ENCODE measurements at regions not wholly inside any gene's neighbourhood (a gene's known extent, or its start where the extent isn't known, plus 50 kb on each side); places are given as distances from the start of the nearest gene placed in this dataset.

DNA sequence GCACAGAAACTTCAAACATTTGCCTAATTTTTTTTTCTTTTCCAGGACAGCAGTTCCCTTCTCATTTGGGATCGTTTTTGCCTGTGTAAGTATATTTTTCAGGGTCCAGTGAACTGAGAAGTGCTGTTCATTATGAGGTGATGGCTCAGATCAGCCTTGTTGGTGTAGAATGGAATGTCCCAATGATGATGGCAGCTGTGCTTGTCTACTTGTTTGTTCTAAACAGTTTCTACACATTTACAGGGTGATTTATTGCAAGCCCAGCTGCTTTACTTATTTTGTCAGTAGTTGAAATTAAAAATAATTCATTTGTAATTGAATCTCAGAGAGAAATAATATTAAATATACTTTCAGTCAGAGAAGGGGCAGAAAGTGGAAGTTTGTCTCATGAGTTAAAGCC, 337.6 kb upstream of the SEMA6A start:
- no peak for ATAC-seq

DNA sequence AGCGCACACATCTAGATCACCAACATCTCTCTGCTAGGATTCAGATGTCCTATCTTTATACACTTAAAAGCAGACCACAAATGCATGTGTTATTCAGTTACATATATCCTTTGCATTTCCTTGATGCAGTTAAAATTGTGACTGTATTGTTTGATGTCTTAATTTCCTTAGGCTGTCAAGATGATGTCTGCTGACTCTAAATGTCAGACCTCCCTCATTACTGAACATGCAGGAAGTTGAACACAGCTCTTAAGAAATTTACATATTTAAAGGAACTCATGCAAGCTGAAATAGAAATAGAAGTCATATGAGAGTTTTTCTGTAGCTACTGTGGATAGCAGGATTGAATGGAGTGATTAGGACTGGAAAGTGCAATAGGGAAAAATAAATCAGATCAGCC, 336.5 kb upstream of the SEMA6A start:
- DNase-seq (ENCODE audit: low spot score in 2 of 2) (no peak), ATAC-seq (no peak)
- Mint-ChIP-seq H3K9me3 (peaks cover 4 to 10% of the 10 kb centered on the region in 2 donors), H3K27ac (no peak overlapping the region), H3K36me3 (no peaks in the 10 kb centered on the region)

More for the DNA sequence above, 337.6 kb upstream of the SEMA6A start:
- no peak for DNase-seq (ENCODE audit: low spot score in 2 of 2)
- no peaks in the 10 kb centered on the region for H3K36me3 Mint-ChIP-seq
- peaks cover 4 to 10% of the 10 kb centered on the region in 2 donors for H3K9me3 Mint-ChIP-seq
- no peak overlapping the region for H3K27ac Mint-ChIP-seq

DNA sequence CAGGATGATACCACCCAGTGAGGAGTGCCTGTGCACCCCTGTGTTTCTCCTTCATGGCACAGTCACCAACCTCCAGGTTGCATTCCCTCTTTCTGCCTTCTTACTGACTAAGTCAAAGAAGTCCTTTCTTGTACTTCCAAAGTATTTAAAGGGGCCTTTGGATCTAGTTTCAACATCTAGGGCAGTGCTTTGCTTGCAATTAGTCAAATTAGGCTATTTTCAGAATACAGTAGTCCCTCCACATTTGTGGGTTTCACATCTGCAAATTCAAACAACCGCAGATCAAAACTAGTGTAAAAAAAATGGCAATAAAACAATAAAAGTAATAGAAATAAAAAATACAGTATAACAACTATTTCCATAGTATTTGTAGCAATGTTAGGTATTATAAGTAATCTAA, 333.9 kb upstream of the SEMA6A start:
- ATAC-seq, result no peak
- H3K36me3 Mint-ChIP-seq, result no peaks in the 10 kb centered on the region
- H3K9me3 Mint-ChIP-seq, result peaks cover 4 to 8% of the 10 kb centered on the region in 2 donors
- DNase-seq (ENCODE audit: low spot score in 2 of 2), result no peak
- H3K27ac Mint-ChIP-seq, result no peak overlapping the region

DNA sequence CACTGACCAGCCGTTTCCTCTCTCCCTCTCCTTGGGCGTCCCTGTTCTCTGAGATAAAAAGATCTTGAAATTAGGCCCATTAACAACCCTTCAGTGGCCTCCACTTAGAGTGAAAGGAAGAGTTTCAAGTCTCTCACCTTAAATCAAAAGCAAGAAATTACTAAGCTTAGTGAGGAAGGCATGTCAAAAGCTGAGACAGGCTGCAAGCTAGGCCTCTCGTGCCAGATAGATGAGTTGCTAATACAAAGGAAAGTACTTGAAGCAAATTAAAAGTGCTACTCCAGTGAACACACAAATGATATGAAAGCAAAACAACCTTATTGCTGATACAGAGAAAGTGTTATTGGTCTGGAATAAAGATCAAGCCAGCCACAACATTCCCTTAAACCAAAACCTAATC, 331.3 kb upstream of the SEMA6A start:
- DNase-seq (ENCODE audit: low spot score in 2 of 2) (no peak), ATAC-seq (no peak)
- H3K27ac Mint-ChIP-seq, result no peak overlapping the region
- H3K36me3 Mint-ChIP-seq, result no peaks in the 10 kb centered on the region
- peaks cover 0 to 7% of the 10 kb centered on the region in 2 donors for H3K9me3 Mint-ChIP-seq

DNA sequence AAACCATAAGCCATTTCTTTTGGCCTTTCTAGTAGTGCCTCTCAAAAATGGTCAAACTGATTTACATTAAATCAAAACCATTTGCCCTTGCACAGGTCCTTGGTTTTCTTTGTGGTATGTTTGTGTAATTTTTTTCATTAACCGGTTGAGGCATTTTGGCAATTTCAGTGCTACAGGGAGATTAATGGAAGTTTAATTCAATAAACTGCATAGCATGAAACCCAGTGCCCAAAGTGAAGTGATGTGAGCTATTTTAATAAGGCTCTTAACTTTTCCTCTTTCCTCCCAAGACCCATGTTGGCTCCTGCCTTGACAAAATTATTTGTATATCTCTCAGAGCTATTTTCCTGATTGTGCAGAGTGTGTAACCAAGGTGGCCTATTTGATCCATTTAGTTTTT, 326.2 kb upstream of the SEMA6A start:
- Mint-ChIP-seq H3K27ac (no peak overlapping the region), H3K9me3 (peaks cover 0 to 7% of the 10 kb centered on the region in 2 donors), H3K36me3 (no peaks in the 10 kb centered on the region)
- no peak for DNase-seq (ENCODE audit: low spot score in 2 of 2)
- ATAC-seq, result no peak

DNA sequence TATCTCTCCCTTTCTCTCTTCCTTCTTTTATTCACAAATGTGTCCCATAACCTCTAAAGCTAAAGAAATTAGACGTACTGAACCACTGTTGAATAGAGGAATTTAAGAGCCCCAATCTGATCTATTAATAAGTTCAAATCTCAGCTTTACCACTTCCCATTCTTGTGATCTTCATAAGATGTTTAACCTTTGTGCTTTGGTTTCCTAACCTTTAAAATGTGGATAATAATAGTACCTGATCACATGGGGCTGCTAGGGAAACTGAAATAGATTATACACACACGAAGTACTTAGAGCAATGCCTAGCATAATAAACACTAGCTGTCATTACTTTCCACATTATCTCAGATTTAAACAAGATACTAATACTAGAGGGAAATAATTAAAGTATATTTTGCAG, 324.3 kb upstream of the SEMA6A start:
- Mint-ChIP-seq H3K9me3 (peaks cover 0 to 7% of the 10 kb centered on the region in 2 donors), H3K27ac (no peak overlapping the region), H3K36me3 (no peaks in the 10 kb centered on the region)
- DNase-seq (ENCODE audit: low spot score in 2 of 2), result no peak
- ATAC-seq, result no peak

DNA sequence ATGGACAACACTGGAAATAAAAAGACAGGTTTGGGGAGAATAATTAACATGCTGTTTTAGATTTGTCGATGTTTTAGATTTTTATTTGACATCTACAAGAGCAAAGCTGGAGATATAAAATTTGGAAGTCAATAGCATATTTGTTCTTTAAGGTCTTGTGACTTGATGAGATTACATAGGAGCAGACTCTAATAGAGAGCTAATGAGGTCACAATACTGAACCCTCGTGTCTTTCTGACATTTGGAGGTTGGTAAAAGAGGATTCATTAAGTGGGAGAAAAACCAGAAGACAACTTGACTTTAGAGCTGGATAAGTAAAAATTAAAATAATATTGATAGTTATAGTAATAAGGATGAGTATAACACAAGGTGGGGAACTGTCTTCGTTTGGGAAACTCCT, 322.7 kb upstream of the SEMA6A start:
- H3K9me3 Mint-ChIP-seq, result peaks cover 0 to 7% of the 10 kb centered on the region in 2 donors
- no peak overlapping the region for H3K27ac Mint-ChIP-seq
- DNase-seq (ENCODE audit: low spot score in 2 of 2), result no peak
- ATAC-seq, result no peak
- no peaks in the 10 kb centered on the region for H3K36me3 Mint-ChIP-seq

DNA sequence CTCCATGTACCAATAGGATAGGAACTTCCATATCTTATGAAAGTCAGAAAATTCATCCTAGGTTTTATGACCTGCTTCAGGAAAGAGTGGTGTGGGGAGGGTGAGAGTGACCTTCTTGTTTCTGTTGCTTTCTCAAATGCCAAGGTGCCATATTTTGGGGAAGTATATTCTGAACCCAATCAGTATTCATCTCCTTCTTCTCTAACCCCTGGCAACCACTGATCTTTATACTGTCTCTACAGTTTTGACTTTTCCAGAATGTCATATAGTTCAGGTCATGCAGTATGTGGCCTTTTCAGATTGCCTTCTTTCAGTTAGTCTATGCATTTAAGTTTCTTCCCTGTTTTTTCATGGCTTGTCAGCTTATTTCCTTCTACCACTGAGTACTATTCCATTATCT, 321.4 kb upstream of the SEMA6A start:
- DNase-seq (ENCODE audit: low spot score in 2 of 2) (no peak), ATAC-seq (no peak)
- no peaks in the 10 kb centered on the region for H3K36me3 Mint-ChIP-seq
- peaks cover 0 to 3% of the 10 kb centered on the region in 2 donors for H3K9me3 Mint-ChIP-seq
- no peak overlapping the region for H3K27ac Mint-ChIP-seq

DNA sequence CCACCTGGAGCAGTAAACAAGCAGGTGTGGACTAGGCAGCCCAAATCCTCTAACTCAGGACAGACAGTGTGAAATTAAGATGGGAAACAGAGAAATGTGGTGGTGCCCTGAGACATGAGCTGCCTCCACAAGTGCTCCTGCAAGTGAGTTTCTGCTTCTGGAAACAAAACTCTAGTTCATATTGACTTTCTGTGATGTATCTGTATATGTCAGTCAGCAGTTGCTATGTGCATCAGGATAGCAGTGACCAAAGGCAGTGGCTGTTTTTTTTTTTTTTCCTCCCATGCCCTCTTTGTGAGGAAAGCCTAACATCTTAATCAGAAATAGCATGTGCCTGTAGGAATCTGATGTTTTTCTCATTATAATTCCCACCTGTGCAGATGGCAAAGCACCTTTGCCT, 318.4 kb upstream of the SEMA6A start:
- no peak for ATAC-seq
- H3K27ac Mint-ChIP-seq, result no peak overlapping the region
- no peak for DNase-seq (ENCODE audit: low spot score in 2 of 2)
- peaks cover 0 to 3% of the 10 kb centered on the region in 2 donors for H3K9me3 Mint-ChIP-seq
- H3K36me3 Mint-ChIP-seq, result no peaks in the 10 kb centered on the region

DNA sequence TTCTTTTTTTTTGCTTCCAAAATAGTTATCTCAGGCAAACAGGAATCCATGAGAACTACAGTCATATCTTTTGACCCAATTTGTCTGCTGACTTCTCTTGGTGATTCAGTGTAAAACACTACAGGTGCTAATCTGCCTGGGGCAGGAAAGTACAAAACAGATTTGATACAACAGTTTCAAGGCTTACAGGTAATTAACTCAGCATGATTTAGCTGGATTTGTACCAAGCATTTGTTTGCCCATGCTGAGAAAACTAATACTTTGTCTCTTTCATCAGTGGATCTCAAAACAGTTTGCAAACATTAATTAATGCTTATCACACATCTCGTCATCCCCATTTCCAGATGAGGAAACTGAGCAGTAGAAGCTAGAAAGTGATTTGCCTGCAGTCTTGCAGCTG, 312.5 kb upstream of the SEMA6A start:
- no peak for DNase-seq (ENCODE audit: low spot score in 2 of 2)
- Mint-ChIP-seq H3K36me3 (no peaks in the 10 kb centered on the region), H3K27ac (no peak overlapping the region), H3K9me3 (no peaks in the 10 kb centered on the region)
- no peak for ATAC-seq

DNA sequence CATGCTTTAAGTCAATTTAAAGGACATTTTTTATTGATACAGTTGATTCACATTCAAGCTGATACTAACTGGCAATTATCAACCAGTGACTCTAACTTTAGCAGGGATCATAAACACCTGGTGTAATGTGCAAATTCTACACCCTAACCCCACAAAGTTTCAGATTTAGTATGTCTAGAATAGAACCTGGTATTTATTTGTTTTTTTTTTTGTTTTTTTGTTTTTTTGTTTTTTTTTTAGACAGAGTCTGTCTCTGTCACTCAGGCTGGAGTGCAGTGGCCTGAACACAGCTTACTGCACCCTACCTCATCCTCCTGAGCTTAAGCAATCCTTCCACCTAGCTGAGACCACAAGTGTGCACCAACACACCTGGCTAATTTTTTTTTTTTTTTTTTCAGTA, 311.2 kb upstream of the SEMA6A start:
- no peak for ATAC-seq
- no peaks in the 10 kb centered on the region for H3K36me3 Mint-ChIP-seq
- H3K27ac Mint-ChIP-seq, result no peak overlapping the region
- peaks cover 0 to 4% of the 10 kb centered on the region in 2 donors for H3K9me3 Mint-ChIP-seq
- no peak for DNase-seq (ENCODE audit: low spot score in 2 of 2)

DNA sequence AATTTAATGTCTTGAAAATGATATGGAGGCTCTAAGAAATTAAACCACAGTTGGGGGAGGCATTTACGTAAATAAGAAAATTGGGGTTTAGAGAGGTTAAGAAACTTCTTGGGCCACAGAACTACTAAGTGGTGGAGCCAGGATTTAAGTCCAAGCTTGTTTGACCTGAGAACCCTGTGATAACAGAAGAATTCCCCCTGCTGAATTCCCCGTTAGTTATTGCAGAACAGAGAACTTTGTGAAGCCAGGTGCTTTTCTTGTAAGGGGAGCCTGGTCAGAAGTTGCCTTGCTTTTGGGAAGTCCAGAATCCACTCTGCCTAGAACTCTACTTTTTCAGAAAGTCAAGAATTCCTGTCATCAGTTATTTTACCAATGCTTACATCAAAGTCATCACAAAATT, 309.3 kb upstream of the SEMA6A start:
- Mint-ChIP-seq H3K36me3 (no peaks in the 10 kb centered on the region), H3K27ac (no peak overlapping the region), H3K9me3 (peaks cover 0 to 4% of the 10 kb centered on the region in 2 donors)
- no peak for ATAC-seq
- no peak for DNase-seq (ENCODE audit: low spot score in 2 of 2)

DNA sequence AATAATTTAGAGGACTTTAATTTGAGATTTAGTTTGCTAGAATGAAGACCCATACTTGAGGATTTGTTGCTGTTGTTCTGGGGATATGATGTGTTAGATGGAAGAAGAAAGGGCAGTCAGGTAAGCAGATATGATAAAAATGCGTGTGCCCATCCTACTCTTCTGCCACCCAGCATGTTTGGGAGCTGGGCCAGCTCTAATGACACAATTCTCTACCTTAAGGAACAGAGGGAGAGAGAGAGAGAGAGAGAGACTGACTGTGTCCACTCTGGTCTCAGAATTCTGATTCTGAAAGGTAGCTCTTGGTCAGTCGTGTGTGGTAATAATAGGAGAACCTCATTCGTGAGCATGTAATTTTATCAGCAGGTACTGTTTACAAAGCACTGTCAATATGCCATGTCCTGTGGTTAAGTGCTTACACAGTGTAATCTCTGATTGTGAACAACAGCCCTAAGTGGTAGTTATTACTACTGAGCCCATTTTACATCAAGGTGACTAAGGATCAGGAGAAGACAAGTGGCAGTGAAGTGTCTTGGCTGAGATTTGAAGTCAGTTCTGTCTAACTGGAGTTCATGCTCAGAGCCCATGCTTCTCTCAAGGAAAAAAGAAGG, 307.4 kb upstream of the SEMA6A start:
- Mint-ChIP-seq H3K36me3 (no peaks in the 10 kb centered on the region), H3K27ac (no peak overlapping the region)

DNA sequence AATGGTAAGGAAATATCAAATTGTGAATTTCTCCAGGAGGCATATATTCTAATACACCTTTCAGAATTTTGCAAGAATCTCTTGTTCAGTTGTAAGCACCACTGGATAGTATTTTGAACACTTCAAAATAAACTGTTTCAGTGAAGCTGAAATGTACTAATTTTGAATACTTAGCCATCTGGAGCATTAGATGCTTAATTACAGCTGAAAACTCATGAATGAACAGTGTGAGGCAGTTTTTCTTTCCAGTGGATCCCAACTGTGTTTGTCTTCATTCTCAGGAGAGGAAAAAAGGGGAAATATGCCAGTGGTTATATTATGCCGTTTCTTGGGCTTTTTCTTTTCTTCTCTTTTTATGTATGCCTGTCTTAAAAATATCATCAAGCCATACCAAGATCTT, 306.0 kb upstream of the SEMA6A start:
- DNase-seq (ENCODE audit: low spot score in 2 of 2) (no peak), ATAC-seq (no peak)
- Mint-ChIP-seq H3K27ac (no peak overlapping the region), H3K9me3 (peaks cover 7 to 10% of the 10 kb centered on the region in 2 donors), H3K36me3 (no peaks in the 10 kb centered on the region)

More for the DNA sequence above, 307.4 kb upstream of the SEMA6A start:
- no peak for DNase-seq (ENCODE audit: low spot score in 2 of 2)
- no peak for ATAC-seq
- H3K9me3 Mint-ChIP-seq, result peaks cover 6 to 9% of the 10 kb centered on the region in 2 donors

DNA sequence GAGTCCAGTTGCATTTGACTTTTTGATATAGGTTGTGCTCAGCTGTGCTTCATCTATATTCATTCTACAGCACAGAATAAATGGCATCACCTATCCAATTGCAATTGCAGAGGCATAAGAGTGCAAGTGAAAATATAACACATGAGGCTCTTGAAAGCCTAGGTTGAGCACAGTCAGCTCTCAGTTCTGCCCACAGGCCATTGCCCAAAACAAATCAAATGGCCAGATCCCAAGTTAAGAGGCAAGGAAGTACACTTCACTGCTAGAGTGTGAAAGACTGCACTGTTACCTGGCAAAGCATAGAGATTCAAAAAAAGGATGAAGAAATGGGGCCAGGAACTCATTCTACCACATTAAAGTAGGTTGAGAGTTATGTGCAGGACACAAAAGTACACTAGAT, 305.5 kb upstream of the SEMA6A start:
- Mint-ChIP-seq H3K9me3 (peaks cover 7 to 10% of the 10 kb centered on the region in 2 donors), H3K36me3 (no peaks in the 10 kb centered on the region), H3K27ac (no peak overlapping the region)
- ATAC-seq, result no peak
- no peak for DNase-seq (ENCODE audit: low spot score in 2 of 2)

DNA sequence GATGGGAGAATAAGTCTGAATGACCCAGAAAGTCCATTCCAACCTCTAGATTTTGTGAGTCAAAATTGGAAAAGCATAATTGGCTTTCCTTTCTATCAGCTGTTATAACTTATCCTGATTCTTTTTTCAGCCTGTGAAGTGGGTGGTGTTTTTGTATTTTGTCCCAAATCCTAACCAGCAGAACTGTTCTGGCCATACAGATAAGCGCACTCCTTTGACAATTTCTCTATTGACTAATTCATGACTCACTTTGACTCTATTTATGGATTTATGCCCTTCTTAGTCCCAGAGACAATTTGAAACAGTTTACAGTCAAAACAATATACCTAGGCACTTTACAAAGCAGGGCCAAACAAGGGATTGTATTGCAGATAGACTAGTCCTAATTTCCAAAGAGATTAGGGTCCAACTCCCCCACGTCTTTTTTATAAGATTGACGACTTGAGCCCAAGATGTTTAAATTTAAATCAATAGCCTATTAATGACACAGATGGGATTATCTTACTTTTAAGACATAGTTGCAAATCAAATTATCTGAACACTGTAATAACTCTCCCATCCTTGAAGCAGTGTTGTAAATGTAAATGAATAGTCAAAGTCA, 301.7 kb upstream of the SEMA6A start:
- H3K36me3 Mint-ChIP-seq, result no peaks in the 10 kb centered on the region
- no peak overlapping the region for H3K27ac Mint-ChIP-seq
- peaks cover 4 to 10% of the 10 kb centered on the region in 2 donors for H3K9me3 Mint-ChIP-seq
- no peak for DNase-seq (ENCODE audit: low spot score in 2 of 2)
- ATAC-seq, result no peak

DNA sequence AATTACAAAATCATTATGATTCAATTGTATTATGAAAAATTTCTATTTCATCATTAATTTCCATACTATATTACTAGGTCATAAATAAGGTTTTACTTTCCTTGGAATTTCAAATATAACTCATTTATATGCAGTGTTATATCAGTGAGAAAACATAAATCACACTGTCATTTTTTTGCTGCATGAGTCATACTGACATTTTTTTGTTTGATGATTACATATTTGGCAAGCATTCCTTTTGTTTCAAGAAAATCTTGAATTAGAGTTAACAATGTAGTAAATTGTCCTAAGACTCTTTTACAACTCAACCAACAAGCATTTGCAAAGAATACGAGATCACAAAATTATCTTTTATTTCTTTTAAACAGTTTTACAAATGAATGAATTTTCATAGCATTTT, 298.4 kb upstream of the SEMA6A start:
- DNase-seq (ENCODE audit: low spot score in 2 of 2), result no peak
- peaks cover 5 to 12% of the 10 kb centered on the region in 2 donors for H3K9me3 Mint-ChIP-seq

DNA sequence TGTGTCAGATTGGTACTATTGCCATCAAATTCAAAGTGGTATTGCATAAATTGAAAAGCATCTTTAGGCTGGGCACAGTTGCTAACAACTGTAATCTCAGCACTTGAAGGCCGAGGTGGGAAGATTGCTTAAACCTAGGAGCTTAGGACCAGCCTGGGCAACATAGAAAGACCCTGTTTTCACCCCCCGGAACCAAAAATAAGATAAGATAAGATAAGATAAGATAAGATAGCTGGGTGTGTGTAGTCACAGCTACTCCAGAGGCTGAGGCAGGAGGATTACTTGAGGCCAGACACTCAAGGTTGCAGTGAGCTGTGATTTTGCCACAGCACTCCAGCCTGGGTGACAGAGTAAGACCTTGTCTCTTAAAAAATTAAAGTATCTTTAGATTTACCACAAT, 297.9 kb upstream of the SEMA6A start:
- H3K9me3 Mint-ChIP-seq, result peaks cover 4 to 12% of the 10 kb centered on the region in 2 donors
- ATAC-seq, result no peak
- DNase-seq (ENCODE audit: low spot score in 2 of 2), result no peak
- no peak overlapping the region for H3K27ac Mint-ChIP-seq
- H3K36me3 Mint-ChIP-seq, result no peaks in the 10 kb centered on the region

More for the DNA sequence above, 298.4 kb upstream of the SEMA6A start:
- no peak overlapping the region for H3K27ac Mint-ChIP-seq
- ATAC-seq, result no peak
- H3K36me3 Mint-ChIP-seq, result no peaks in the 10 kb centered on the region

Data from activated naive CD4-positive, alpha-beta T cell treated with anti-CD3 and anti-CD28 coated beads, Interleukin-2, amount 50 U/mL, for 72 hours (primary cell).